ENCODE measurements at regions not wholly inside any gene's neighbourhood (a gene's known extent, or its start where the extent isn't known, plus 50 kb on each side); places are given as distances from the start of the nearest gene placed in this dataset.

- H3K4me3 ChIP-seq, result no peak overlapping the region
- no peak for DNase-seq
- H3K27me3 ChIP-seq, result no peaks in the 10 kb centered on the region
- no peaks in the 10 kb centered on the region for H3K4me1 ChIP-seq
- intact Hi-C loops (cut with DNase I; ENCODE audit: low total_unique reads), result no loop called here
- H3K27ac ChIP-seq, result no peak overlapping the region
- TF ChIP-seq, protein P1, sequence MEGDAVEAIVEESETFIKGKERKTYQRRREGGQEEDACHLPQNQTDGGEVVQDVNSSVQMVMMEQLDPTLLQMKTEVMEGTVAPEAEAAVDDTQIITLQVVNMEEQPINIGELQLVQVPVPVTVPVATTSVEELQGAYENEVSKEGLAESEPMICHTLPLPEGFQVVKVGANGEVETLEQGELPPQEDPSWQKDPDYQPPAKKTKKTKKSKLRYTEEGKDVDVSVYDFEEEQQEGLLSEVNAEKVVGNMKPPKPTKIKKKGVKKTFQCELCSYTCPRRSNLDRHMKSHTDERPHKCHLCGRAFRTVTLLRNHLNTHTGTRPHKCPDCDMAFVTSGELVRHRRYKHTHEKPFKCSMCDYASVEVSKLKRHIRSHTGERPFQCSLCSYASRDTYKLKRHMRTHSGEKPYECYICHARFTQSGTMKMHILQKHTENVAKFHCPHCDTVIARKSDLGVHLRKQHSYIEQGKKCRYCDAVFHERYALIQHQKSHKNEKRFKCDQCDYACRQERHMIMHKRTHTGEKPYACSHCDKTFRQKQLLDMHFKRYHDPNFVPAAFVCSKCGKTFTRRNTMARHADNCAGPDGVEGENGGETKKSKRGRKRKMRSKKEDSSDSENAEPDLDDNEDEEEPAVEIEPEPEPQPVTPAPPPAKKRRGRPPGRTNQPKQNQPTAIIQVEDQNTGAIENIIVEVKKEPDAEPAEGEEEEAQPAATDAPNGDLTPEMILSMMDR (IDR thresholded peaks at IDR 0.05), result no peak
- TF ChIP-seq POLR2A (IDR thresholded peaks at IDR 0.05), result no peak
- no peaks in the 10 kb centered on the region for H3K9me3 ChIP-seq
- no peaks in the 10 kb centered on the region for H3K36me3 ChIP-seq
These were observed 70.9 kb upstream of the HMCN1 start for GRCh38 chr1:185663332-185663731.

- Histone ChIP-seq H3K36me3 (no peaks in the 10 kb centered on the region), H3K27me3 (no peaks in the 10 kb centered on the region), H3K27ac (no peak overlapping the region), H3K4me1 (no peaks in the 10 kb centered on the region), H3K4me3 (no peak overlapping the region), H3K9me3 (no peaks in the 10 kb centered on the region)
- intact Hi-C loops (cut with DNase I; ENCODE audit: low total_unique reads), result no loop called here
- DNase-seq, result no peak
- TF ChIP-seq, protein P1 (IDR thresholded peaks at IDR 0.05), result no peak
- TF ChIP-seq POLR2A (IDR thresholded peaks at IDR 0.05), result no peak
These were observed 72.2 kb upstream of the HMCN1 start for GRCh38 chr1:185661971-185662370.

- TF ChIP-seq, protein P1 (IDR thresholded peaks at IDR 0.05), result no peak
- TF ChIP-seq POLR2A (IDR thresholded peaks at IDR 0.05), result no peak
These were observed 77.5 kb upstream of the HMCN1 start for GRCh38 chr1:185656663-185657062.

GRCh38 chr1:185654952-185655314, 79.3 kb upstream of the HMCN1 start:
- TF ChIP-seq, protein P1 (IDR thresholded peaks at IDR 0.05), result no peak
- TF ChIP-seq POLR2A (IDR thresholded peaks at IDR 0.05), result no peak
- Histone ChIP-seq H3K36me3 (no peaks in the 10 kb centered on the region), H3K27me3 (no peaks in the 10 kb centered on the region), H3K4me1 (no peaks in the 10 kb centered on the region), H3K4me3 (no peak overlapping the region), H3K9me3 (no peaks in the 10 kb centered on the region), H3K27ac (no peak overlapping the region)
- DNase-seq, result no peak
- intact Hi-C loops (cut with DNase I; ENCODE audit: low total_unique reads), result no loop called here

More at GRCh38 chr1:185656663-185657062, 77.5 kb upstream of the HMCN1 start:
- no peak for DNase-seq
- Histone ChIP-seq H3K27me3 (no peaks in the 10 kb centered on the region), H3K4me1 (no peaks in the 10 kb centered on the region), H3K36me3 (no peaks in the 10 kb centered on the region), H3K27ac (no peak overlapping the region), H3K4me3 (no peak overlapping the region), H3K9me3 (no peaks in the 10 kb centered on the region)
- intact Hi-C loops (cut with DNase I; ENCODE audit: low total_unique reads), result no loop called here

- H3K4me1 ChIP-seq, result no peaks in the 10 kb centered on the region
- no peak overlapping the region for H3K27ac ChIP-seq
- no peaks in the 10 kb centered on the region for H3K36me3 ChIP-seq
- no peak for DNase-seq
- H3K4me3 ChIP-seq, result no peak overlapping the region
- no peaks in the 10 kb centered on the region for H3K9me3 ChIP-seq
- TF ChIP-seq, protein P1 (IDR thresholded peaks at IDR 0.05), result no peak
- no peak for TF ChIP-seq POLR2A (IDR thresholded peaks at IDR 0.05)
- intact Hi-C loops (cut with DNase I; ENCODE audit: low total_unique reads), result no loop called here
- H3K27me3 ChIP-seq, result no peaks in the 10 kb centered on the region
These were observed 79.8 kb upstream of the HMCN1 start for GRCh38 chr1:185654199-185654951.
